CD4-positive, alpha-beta T cell treated with Interleukin-6 for 4 hours (primary cell): ENCODE measurements at regions not wholly inside any gene's neighbourhood (a gene's known extent, or its start where the extent isn't known, plus 50 kb on each side); places are given as distances from the start of the nearest gene placed in this dataset.
"Not testable (repeated sequence)": the region's sequence is repeated elsewhere in the genome, so short reads cannot be mapped to it uniquely, and the experiment has no call there.

Experiments used
- DNase-seq: peaks from one replicate; pipeline ENCODE4 v3.0.0-alpha.2; 2020; ENCODE audit warnings: mixed read lengths

DNA sequence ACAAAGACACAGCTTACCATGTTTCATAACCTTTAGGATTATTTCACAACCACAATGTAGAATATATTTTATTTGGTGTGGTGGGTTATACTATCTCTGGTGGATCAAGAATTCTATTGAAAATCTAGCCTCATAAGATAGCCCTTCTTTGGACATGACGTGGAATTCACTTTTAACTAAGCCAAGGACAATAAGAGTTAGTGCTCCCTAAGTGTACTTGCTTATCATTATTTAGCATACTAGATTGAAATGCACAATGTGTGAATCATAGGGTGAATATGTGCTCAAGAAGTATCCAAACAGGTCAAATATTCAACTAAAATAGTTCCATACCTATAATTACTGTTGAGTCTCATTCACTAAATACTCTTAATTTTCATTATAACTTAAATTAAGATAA is 1179.5 kb upstream of the GOT2 start:
- no peak for DNase-seq

- no peak for DNase-seq
Measured at GRCh38 chr16:59909262-59909661, 1175.1 kb upstream of the GOT2 start.

DNA sequence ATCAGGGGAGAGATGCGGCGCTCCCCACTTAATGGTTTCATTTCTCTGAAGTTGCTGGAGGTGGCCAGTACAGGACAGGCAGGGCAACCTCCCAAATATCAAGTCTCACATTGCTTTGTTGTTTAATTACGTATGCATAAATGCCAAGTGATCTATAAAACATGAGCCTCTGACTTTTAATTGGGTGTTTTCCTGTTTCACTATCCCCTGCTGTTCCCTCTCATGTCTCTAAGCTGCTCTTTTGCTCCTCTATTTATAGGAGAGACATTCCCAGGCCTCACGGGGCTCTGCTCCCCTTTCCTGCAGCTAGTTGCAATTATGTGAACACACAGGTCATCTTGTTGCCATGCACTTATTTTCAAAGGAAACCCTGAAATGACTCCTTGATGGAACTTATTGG is 1173.5 kb upstream of the GOT2 start:
- DNase-seq, result no peak

DNA sequence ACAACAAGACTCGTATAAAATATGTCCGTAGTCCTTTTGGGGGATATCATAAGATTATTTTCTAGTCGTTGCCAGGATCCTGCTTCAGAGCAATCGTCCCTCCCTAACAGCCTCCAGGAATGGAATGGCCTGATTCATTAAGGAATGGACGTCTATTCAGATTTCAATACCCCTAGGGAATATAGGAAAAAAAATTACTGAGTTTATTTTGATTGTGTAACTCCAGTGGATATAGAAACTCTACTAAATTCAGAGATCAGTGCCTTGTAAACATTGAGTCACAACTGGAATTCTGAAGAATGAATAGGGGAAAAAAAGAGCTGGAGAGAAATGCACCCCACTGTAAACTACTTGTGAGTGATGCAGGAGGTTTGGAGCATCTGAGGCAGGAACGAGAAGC is 1171.5 kb upstream of the GOT2 start:
- no peak for DNase-seq

DNA sequence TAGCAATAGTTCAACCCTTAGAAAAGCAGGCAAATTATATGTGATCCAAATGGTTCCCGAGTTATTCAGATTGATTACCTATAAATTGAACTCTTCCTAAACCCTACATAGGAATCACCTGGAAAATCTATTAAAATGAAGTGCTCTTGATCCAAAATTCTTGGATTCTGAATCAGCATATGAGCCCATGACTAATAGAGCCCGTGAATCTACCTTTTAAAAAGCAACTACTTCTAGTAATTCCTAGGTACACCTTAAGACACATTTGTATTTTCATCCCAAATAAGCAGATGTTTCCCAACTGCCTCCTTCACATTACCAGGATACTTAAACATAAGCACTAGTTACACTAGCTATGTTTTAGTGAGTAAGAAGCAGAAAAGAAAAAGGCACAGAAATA is 1171.0 kb upstream of the GOT2 start:
- no peak for DNase-seq

- no peak for DNase-seq
Measured at GRCh38 chr16:59899940-59900339, 1165.8 kb upstream of the GOT2 start.

DNA sequence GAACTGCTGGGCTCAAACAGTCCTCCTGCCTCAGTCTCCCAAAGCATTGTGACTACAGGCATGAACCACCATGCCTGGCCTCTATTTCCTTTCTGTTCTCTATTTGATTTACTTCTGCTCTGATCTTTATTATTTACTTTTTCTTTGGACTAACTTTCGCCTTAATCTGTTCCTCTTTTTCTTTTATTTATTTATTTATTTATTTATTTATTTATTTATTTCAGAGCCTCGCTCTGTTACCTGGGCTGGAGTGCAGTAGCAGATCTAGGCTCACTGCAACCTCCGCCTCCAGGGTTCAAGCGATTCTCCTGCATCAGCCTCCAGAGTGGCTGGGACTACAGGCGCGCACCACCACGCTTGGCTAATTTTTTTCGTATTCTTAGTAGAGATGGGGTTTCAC is 1158.3 kb upstream of the GOT2 start:
- no peak for DNase-seq

DNA sequence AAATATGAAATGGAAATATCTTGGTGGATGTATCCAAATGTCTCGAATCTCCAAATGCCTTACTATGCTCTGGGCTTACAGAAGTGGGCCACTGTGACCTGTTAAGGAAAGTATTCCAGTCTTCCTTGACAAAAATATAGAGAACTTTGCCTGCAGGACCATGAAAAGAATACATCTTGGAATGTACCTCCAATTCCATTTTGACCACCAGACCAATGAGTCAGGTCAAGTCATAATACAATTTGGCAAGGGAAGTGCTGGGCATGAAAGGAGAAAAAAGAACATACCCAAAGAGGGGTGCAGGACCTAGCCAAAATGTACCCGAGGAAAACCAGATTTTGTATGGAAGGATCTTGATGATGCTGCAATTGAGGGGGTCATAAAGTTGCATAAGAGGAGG is 1153.7 kb upstream of the GOT2 start:
- no peak for DNase-seq

DNA sequence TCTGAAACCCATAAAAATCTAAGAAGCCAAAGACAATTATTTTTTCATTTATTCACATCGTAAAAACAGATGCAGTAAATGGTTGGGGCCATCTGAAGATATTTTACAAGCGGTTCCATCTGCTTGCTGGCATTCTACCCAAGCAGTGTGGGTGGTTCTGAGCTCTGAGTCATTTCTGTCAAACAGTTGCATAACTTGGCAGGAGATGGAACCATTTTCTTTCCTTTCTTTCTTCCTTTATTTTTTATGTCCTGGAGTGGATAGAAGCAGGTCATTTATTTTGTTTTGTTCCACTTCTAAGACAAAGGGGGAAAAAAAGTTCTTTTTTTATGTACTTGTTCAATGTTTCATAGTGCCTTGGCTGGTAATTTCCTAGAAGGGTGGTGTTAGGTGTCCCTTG is 1151.9 kb upstream of the GOT2 start:
- no peak for DNase-seq

DNA sequence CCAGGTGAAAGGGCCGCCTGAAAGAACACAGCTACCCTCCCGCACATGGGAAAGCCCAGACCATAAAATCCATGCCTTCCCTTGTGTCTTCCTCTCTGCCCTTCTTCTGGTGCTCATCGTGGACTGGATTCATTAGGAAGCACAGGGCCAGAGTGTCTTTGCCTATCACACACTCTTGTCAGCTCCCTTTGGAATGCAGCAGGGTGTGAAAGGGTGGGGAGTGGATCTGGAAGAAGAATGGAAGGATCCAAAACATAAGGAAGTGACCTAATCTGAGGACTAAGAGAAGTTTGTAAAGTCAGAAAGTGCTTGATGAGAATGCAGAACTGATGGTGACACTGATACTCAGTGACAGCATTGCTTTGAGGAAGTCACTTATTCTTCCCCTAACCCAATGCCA is 1147.3 kb upstream of the GOT2 start:
- DNase-seq, result no peak

GRCh38 chr16:59880611-59881010 is 1146.5 kb upstream of the GOT2 start:
- DNase-seq, result no peak

DNA sequence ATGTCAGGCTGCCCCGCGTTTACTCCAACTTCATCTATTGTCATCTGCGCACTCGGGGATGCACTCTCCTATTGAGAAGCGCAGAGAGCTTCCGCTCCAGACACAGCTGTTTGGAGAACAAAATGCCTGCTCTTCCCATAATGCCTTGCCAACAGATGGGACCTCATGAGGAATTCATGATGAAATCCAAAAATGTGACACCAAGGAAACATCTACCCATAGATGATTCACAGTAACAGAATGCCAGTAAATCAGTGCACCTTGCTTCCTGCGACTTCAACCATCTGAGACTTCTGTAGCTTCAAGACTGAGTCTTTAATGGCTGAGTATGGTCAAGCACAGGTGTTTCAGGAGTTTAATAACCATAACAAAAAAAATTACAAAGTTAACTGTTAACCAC is 1144.9 kb upstream of the GOT2 start:
- DNase-seq, result no peak

DNA sequence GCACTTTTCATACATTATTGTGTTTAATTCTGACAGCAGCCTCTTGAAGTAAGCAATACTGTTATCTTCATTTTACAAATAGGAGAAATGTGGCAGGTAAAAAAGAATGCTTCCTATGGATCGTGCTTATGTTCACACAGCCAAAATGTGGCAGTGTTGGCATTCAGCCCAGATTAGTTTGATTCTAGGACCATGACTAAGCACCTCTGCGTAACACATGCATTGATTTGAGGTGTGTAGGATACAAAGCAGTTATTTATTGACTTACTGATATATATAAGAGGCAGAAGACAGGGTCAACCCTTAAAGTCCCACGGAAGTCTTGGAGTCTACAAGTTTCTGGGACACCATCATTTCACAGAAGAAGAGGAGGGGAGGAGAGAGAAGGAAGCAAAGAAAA is 1144.4 kb upstream of the GOT2 start:
- no peak for DNase-seq

DNA sequence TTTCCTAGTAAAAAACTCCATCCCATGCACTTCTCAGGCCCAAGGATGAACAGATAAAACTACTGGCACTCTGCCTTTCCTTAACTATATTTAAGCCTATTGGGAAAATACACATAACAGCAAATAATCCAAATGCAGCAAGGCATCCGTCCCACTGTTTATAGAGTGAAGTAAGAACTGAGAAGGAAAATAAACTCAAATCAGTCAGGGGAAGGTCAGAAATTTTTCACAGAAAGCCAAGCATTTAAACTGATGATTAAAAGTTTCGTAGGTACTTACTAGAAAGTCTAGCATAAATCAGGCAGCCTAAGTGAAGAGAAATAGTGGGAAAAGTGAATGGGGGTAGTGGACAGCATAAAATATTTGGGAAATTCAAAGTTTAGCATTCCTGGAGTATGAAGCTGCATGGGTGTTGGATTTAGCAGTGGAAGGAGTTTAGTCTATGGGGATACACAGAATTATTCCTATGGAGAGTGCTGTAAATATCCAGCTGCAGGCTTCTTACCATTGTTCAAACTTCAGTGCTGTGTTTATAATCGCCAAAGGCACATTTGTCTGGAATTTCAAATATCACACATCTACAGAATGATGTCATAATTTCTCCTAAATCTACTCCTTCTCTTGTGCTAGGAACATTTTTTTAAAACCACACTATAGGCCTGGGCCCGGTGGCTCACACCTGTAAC is 1131.0 kb upstream of the GOT2 start:
- DNase-seq, result no peak

DNA sequence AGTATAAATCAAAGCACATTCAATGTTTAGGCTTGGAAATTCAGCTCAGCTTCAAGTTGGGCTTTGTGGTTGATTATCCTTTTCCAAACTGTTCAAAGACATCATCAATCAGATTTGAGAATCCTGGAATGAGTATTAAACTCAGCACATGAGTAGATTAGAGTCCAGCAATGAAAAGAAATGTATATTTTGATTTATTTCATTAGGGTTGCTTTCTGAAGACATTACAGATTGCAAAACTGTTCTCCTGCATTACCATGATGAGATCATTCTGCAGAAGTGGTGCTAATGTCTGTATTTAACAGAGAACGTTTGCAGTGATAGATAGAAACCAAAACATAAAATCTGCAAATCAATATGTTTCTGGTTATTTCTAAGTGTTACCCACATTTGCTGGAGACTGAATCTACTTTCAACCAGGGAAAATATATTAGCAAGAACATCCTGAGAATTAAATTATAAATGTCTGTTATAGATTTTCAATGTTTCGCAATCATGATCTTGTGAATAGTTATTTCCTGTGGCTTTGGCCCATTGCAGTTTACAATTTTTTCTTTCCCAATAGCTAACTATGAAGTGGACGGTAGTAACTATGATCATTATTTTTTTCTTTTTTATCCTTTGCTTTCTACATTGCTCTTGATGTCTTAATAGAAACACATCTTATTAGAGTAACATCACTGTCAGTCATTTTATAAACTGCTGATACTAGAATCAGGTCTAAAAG is 1125.7 kb upstream of the GOT2 start:
- DNase-seq, result no peak

DNA sequence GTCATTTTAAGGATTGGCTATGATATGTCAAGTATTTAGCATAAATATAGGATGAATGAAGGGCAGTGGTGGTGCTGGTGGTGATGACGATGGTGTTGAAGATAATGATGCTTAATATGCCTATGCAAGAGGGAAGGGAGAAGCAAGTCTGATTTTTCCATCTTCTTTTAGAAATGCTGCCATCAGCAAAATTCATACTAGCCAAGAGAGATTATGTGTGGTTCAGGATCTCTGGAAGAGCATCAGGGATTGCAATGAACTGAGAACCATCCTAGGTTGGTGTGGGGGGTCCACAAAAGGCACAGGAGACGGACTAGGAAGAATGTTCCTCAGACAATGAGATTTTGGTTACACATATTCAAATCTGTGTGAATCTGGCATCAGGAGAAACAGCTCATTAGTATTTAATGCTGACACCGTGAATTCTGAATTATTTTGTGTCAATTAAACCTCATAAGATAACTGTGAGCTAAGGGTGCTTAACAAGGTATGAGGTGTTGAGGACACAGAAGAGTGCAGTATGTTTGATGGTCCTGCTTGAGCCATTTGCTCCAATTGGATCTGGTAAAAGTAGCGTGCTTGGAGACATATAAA is 1120.8 kb upstream of the GOT2 start:
- no peak for DNase-seq

GRCh38 chr16:59849716-59850115 is 1115.6 kb upstream of the GOT2 start:
- no peak for DNase-seq

DNA sequence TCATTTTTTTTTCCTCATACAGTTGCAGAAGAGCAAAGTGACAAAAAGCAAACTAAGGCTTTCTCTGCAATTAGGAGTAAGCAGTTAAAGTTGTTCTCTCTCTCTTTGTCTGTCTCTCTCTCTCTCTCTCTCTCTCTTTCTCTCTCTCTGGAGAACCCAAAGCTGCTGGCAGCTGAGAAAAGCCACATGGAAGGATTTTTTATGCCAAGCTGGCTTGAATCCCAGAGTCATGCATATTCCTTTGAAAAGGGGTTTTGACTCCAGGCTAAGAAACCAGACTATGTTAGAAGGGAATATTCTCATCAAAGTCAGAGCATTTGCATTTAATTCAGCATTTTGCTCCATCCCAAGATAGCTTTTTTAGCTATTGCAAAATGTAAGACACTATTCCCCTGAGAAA is 1114.2 kb upstream of the GOT2 start:
- DNase-seq, result no peak

DNA sequence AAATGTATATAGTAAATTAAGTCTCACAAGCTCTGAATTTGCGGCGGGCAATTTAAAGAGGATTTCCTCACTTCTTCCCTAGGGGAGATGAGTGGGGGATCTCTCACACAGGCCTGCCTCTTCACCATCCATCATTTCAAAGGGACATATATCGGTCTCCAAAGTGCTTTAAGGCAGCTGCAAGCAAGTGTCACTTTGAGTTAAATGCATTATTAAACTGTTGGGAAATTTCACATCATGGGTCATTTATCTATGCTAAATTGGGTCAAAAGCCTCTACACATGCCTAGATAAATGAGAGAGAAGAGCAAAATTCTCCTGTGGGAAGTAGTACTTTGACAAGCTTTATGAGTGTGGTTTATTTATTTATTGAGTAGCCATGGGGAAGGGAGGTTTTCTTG is 1106.1 kb upstream of the GOT2 start:
- no peak for DNase-seq

GRCh38 chr16:59826767-59827166 is 1092.7 kb upstream of the GOT2 start:
- DNase-seq, result no peak

DNA sequence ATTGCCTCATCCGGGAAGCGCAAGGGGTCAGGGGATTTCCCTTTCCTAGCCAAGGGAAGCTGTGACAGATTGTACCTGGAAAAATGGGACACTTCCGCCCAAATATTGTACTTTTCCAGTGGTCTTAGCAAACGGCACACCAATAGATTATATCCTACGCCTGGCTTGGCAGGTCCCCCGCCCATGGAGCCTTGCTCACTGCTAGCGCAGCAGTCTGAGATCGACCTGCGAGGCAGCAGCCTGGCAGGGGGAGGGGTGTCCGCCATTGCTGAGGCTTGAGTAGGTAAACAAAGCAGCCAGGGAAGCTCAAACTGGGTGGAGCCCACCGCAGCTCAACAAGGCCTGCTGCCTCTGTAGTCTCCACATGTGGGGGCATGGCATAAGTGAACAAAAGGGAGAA is 1075.4 kb upstream of the GOT2 start:
- not testable (repeated sequence) for DNase-seq

DNA sequence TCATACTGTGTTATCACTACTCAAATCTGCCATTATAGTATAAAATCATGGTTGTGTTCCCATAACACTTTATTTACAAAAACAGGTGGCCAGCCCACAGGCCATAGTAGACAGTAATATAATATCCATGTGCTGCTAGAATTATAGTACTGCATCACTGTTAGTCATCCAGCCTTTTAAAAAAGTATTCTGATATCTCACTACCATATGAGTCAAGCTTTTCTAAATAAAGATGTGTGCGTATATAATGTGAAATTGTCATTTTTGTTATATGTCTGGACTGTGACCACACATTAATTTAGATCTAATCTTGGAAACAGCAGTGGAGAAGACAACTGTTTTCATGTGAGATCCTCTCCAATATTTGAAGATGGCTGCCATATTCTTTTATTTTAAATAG is 1049.1 kb upstream of the GOT2 start:
- no peak for DNase-seq

DNA sequence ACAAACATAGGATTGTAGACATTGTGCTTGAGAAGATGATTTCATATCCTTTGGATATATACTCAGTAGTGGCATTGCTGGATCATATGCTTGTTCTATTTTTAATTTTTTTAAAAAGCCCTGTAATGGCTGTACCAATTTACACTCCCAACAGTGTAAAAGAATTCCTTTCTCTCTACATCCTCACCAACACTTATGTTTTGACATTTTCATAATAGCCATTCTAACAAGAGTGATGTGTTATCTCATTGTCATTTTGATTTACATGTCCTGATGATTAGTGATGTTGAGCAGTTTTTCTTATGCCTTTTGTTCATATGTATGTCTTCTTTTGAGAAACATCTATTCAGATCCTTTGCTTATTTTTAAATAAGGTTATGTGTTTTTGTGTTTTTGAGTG is 1039.2 kb upstream of the GOT2 start:
- DNase-seq, result no peak

- no peak for DNase-seq
Measured at GRCh38 chr16:59759296-59759695, 1025.2 kb upstream of the GOT2 start.

- DNase-seq, result no peak
Measured at GRCh38 chr16:59758848-59759247, 1024.7 kb upstream of the GOT2 start.
